H1 (cell line): ENCODE measurements at regions not wholly inside any gene's neighbourhood (a gene's known extent, or its start where the extent isn't known, plus 50 kb on each side); places are given as distances from the start of the nearest gene placed in this dataset.

Source experiments
- CTCF ChIA-PET: fragments of 300-600 bp; sonication (Branson Sonifier 250); formaldehyde crosslinking; loops from one replicate; lab custom pipeline; 2021; ENCODE audit not compliant: partially characterized antibody; lab: Charles Lee
- POLR2A ChIA-PET: fragments of 300-600 bp; sonication (Branson Sonifier 250); formaldehyde crosslinking; loops from one replicate; lab custom pipeline; 2021; ENCODE audit warnings: inconsistent platforms; ENCODE audit not compliant: partially characterized antibody; lab: Charles Lee
- DNase-seq, 2 experiments: peaks; one replicate each; pipeline versions ENCODE4 v3.0.0 to v3.0.0-alpha.2; 2010 to 2022; ENCODE audit warnings: low spot score in 2 of 2, low read depth in 1 of 2, mixed read lengths in 1 of 2
- FAIRE-seq: peaks from 2 replicates; lab custom pipeline; 2011; peaks lifted over from hg19 to GRCh38; lab: Jason Lieb, UNC
- H2AFZ ChIP-seq: 2 replicates; pipeline ENCODE4 v1.8.1; 2012; ENCODE audit warnings: low read length, inconsistent platforms
- H2AK5ac ChIP-seq: 2 replicates; pipeline ENCODE4 v1.6.1; 2013; ENCODE audit warnings: low read depth, low read length
- H2BK120ac ChIP-seq: replicated peaks from 2 replicates; pipeline ENCODE3; 2013; ENCODE audit warnings: low read depth, low read length, inconsistent platforms
- H2BK12ac ChIP-seq: 2 replicates; pipeline ENCODE4 v1.6.1; 2013; ENCODE audit warnings: low read depth, low read length
- H2BK15ac ChIP-seq: 2 replicates; pipeline ENCODE4 v1.6.1; 2013; ENCODE audit warnings: low read length
- H2BK20ac ChIP-seq: 2 replicates; pipeline ENCODE4 v1.6.1; 2013; ENCODE audit warnings: low read length
- H2BK5ac ChIP-seq: 2 replicates; pipeline ENCODE4 v1.6.1; 2013; ENCODE audit warnings: low read depth, low read length
- H3K14ac ChIP-seq: 2 replicates; pipeline ENCODE4 v1.6.1; 2013; ENCODE audit warnings: inconsistent platforms; ENCODE audit not compliant: insufficient read length
- H3K18ac ChIP-seq: 2 replicates; pipeline ENCODE4 v1.6.1; 2013; ENCODE audit warnings: low read length; ENCODE audit errors: extremely low read depth
- H3K23ac ChIP-seq: 2 replicates; pipeline ENCODE4 v1.6.1; 2013; ENCODE audit warnings: inconsistent platforms; ENCODE audit not compliant: insufficient read length
- H3K23me2 ChIP-seq: 2 replicates; pipeline ENCODE4 v1.6.1; 2013; ENCODE audit warnings: low read depth, low read length
- H3K27ac ChIP-seq: 2 replicates; pipeline ENCODE4 v1.6.1; 2011; ENCODE audit warnings: low read depth, low read length, inconsistent platforms
- H3K27me3 ChIP-seq, 4 experiments: replicated peaks in 1 of 4; 1 replicate in 1 of 4; 2 replicates in 3 of 4; pipeline versions ENCODE4 v1.6.1 to v1.8.1; 2011 to 2013; ENCODE audit warnings: low read length in 3 of 4, mild to moderate bottlenecking in 3 of 4, inconsistent platforms in 2 of 4, mixed read lengths in 2 of 4, moderate library complexity in 1 of 4; ENCODE audit not compliant: control insufficient read depth in 3 of 4, insufficient read depth in 3 of 4; ENCODE audit errors: extremely low read depth in 1 of 4
- H3K36me3 ChIP-seq, 4 experiments: 2 replicates each; pipeline versions ENCODE4 v1.6.1 to v1.8.1; 2011 to 2013; ENCODE audit warnings: mild to moderate bottlenecking in 4 of 4, low read length in 3 of 4, moderate library complexity in 2 of 4, control low read depth in 1 of 4, inconsistent platforms in 1 of 4; ENCODE audit not compliant: insufficient read depth in 4 of 4, control insufficient read depth in 2 of 4
- H3K4ac ChIP-seq: replicated peaks from 2 replicates; pipeline ENCODE3; 2013; ENCODE audit warnings: low read length, low read depth, mixed read lengths, inconsistent platforms; ENCODE audit not compliant: insufficient read length
- H3K4me1 ChIP-seq, 4 experiments: replicated peaks in 1 of 4; 1 replicate in 1 of 4; 2 replicates in 3 of 4; pipeline versions ENCODE4 v1.6.1 to v1.8.1; 2011 to 2013; ENCODE audit warnings: low read length in 3 of 4, inconsistent platforms in 2 of 4, mixed read lengths in 1 of 4; ENCODE audit not compliant: insufficient read depth in 4 of 4, control insufficient read depth in 3 of 4
- H3K4me2 ChIP-seq, 2 experiments: 2 replicates each; pipeline versions ENCODE4 v1.6.1 to v1.8.1; 2011 to 2013; ENCODE audit warnings: low read depth in 2 of 2, low read length in 2 of 2, control low read depth in 1 of 2, inconsistent platforms in 1 of 2, mild to moderate bottlenecking in 1 of 2; ENCODE audit not compliant: insufficient read depth in 1 of 2
- H3K4me3 ChIP-seq, 4 experiments: fragments of 200-600, 300-600 bp in 1 of 4; sonication (generic), shearing (Covaris generic), sonication (Bioruptor Twin) in 1 of 4; 2 replicates each; pipeline versions ENCODE4 v1.5.1 to v1.8.1; 2011 to 2016; ENCODE audit warnings: low read length in 4 of 4, low read depth in 3 of 4, control low read depth in 2 of 4, inconsistent platforms in 2 of 4, mild to moderate bottlenecking in 2 of 4, mixed read lengths in 1 of 4, moderate library complexity in 1 of 4; ENCODE audit not compliant: insufficient read depth in 2 of 4; ENCODE audit errors: extremely low read depth in 1 of 4
- H3K56ac ChIP-seq: replicated peaks from 2 replicates; pipeline ENCODE3; 2013; ENCODE audit warnings: low read depth, mild to moderate bottlenecking, mixed read lengths, low read length, inconsistent platforms; ENCODE audit not compliant: insufficient read length
- H3K79me1 ChIP-seq: 2 replicates; pipeline ENCODE4 v1.6.1; 2013; ENCODE audit warnings: low read depth, low read length, control low read depth
- H3K79me2 ChIP-seq, 2 experiments: 2 replicates each; pipeline versions ENCODE4 v1.6.1 to v1.8.1; 2012 to 2013; ENCODE audit warnings: low read length in 2 of 2, mild to moderate bottlenecking in 2 of 2, inconsistent platforms in 1 of 2; ENCODE audit not compliant: insufficient read depth in 2 of 2, control insufficient read depth in 1 of 2
- H3K9ac ChIP-seq, 4 experiments: replicated peaks in 1 of 4; 1 replicate in 1 of 4; 2 replicates in 3 of 4; pipeline versions ENCODE4 v1.6.1 to v1.8.1; 2011 to 2013; ENCODE audit warnings: low read depth in 3 of 4, low read length in 3 of 4, control low read depth in 2 of 4, mild to moderate bottlenecking in 2 of 4, moderate library complexity in 2 of 4, inconsistent platforms in 1 of 4; ENCODE audit errors: extremely low read depth in 1 of 4
- H3K9me3 ChIP-seq, 2 experiments: 2 replicates each; pipeline versions ENCODE4 v1.6.1 to v1.8.1; 2012 to 2013; ENCODE audit warnings: mild to moderate bottlenecking in 2 of 2, moderate library complexity in 2 of 2, control low read depth in 1 of 2, inconsistent platforms in 1 of 2, low read depth in 1 of 2, low read length in 1 of 2, mixed read lengths in 1 of 2; ENCODE audit not compliant: insufficient read depth in 2 of 2
- H4K20me1 ChIP-seq, 2 experiments: replicated peaks in 1 of 2; 2 replicates each; pipeline versions ENCODE3 to v1.8.1; 2011 to 2013; ENCODE audit warnings: inconsistent platforms in 2 of 2, low read length in 2 of 2, mild to moderate bottlenecking in 1 of 2; ENCODE audit not compliant: insufficient read depth in 2 of 2, control insufficient read depth in 1 of 2
- H4K5ac ChIP-seq: 2 replicates; pipeline ENCODE4 v1.6.1; 2013; ENCODE audit warnings: low read length, low read depth, mixed read lengths, inconsistent platforms; ENCODE audit not compliant: insufficient read length
- H4K8ac ChIP-seq: 2 replicates; pipeline ENCODE4 v1.8.0; 2013; ENCODE audit warnings: mild to moderate bottlenecking, moderate library complexity, low read length, inconsistent platforms; ENCODE audit not compliant: insufficient read depth; ENCODE audit errors: extremely low read depth
- H4K91ac ChIP-seq: replicated peaks from 2 replicates; pipeline ENCODE3; 2013; ENCODE audit warnings: low read length, mixed read lengths, inconsistent platforms; ENCODE audit not compliant: insufficient read length
- ZNF274 ChIP-seq: IDR thresholded peaks from 2 replicates; pipeline ENCODE4 v1.7.0; 2012; ENCODE audit warnings: low read length, borderline replicate concordance; ENCODE audit errors: extremely low read depth
- WGBS, 2 experiments: shearing (Covaris generic) in 1 of 2; methylation state at CpG; one replicate each; pipeline versions ENCODE4 v1.1.6 to v1.1.7; 2013 to 2015; ENCODE audit warnings: low lambda C conversion rate in 2 of 2, mixed read lengths in 2 of 2, inconsistent platforms in 1 of 2, low coverage in 1 of 2, missing lambda C conversion rate in 1 of 2; ENCODE audit not compliant: insufficient replicate concordance in 2 of 2, insufficient coverage in 1 of 2, insufficient read length in 1 of 2; ENCODE audit errors: extremely low coverage in 1 of 2, missing lambda C conversion rate in 1 of 2; 5-methylcytosine and 5-hydroxymethylcytosine counted together

GRCh38 chr13:109678459-109678858 lies 107.9 kb downstream of the IRS2 start:
- CTCF ChIA-PET, result no interaction called here
- Histone ChIP-seq H3K4me1 (no peaks in the 10 kb centered on the region), H3K9me3 (no peaks in the 10 kb centered on the region), H4K5ac (no peak overlapping the region), H2BK120ac (no peak overlapping the region), H3K27ac (no peak overlapping the region), H2BK12ac (no peak overlapping the region), H3K9ac (no peak overlapping the region), H4K8ac (no peak overlapping the region), H2BK20ac (no peak overlapping the region), H3K56ac (no peak overlapping the region), H3K36me3 (no peaks in the 10 kb centered on the region), H3K23me2 (no peaks in the 10 kb centered on the region), H2BK5ac (no peak overlapping the region), H3K4me2 (no peak overlapping the region), H2AK5ac (no peak overlapping the region), H4K20me1 (no peaks in the 10 kb centered on the region), H3K79me2 (no peaks in the 10 kb centered on the region), H2BK15ac (no peak overlapping the region), H3K4ac (no peak overlapping the region), H3K27me3 (no peaks in the 10 kb centered on the region), H3K18ac (no peak overlapping the region), H3K4me3 (no peak overlapping the region), H4K91ac (no peak overlapping the region), H3K14ac (no peak overlapping the region), H2AFZ (no peak overlapping the region), H3K23ac (no peak overlapping the region), H3K79me1 (no peaks in the 10 kb centered on the region)
- no peak for TF ChIP-seq ZNF274
- POLR2A ChIA-PET, result no interaction called here
- 90% methylated on average over 4 of the region's 4 CpGs; no CpG with 5 or more reads in 1 of the 2 experiments for whole genome bisulfite sequencing, 2 experiments
- DNase-seq, result no peak
- no peak for FAIRE-seq
